HEK293T (cell line): ENCODE measurements at regions not wholly inside any gene's neighbourhood (a gene's known extent, or its start where the extent isn't known, plus 50 kb on each side); places are given as distances from the start of the nearest gene placed in this dataset.
"Not testable (repeated sequence)": the region's sequence is repeated elsewhere in the genome, so short reads cannot be mapped to it uniquely, and the experiment has no call there.

ENCODE experiments used
- CTCF ChIA-PET: fragments of 350-600 bp; formaldehyde crosslinking; extraction: SDS; loops from one replicate; lab custom pipeline; 2021; ENCODE audit warnings: antibody characterized with exemption, inconsistent platforms; lab: Yijun Ruan, JAX
- POLR2A ChIA-PET: fragments of 350-600 bp; formaldehyde crosslinking; extraction: SDS; loops from one replicate; lab custom pipeline; 2020; ENCODE audit warnings: antibody characterized with exemption, inconsistent platforms; lab: Yijun Ruan, JAX
- DNase-seq: peaks from one replicate; pipeline ENCODE4 v3.0.0; 2012; ENCODE audit warnings: mixed read lengths; ENCODE audit errors: extremely low spot score
- ARNT ChIP-seq: fragments of 450-650 bp; IDR thresholded peaks from 2 replicates; pipeline ENCODE4 v1.6.1; 2017; ENCODE audit warnings: mild to moderate bottlenecking
- BHLHE40 ChIP-seq: fragments of 450-650 bp; IDR thresholded peaks from 2 replicates; pipeline ENCODE4 v1.6.1; 2016; ENCODE audit warnings: mild to moderate bottlenecking, moderate library complexity, borderline replicate concordance
- CTBP1 ChIP-seq: fragments of 450-650 bp; IDR thresholded peaks from 2 replicates; pipeline ENCODE4 v1.6.1; 2016; ENCODE audit warnings: borderline replicate concordance
- ELF4 ChIP-seq: fragments of 450-650 bp; IDR thresholded peaks from 2 replicates; pipeline ENCODE4 v1.6.1; 2017; ENCODE audit warnings: antibody characterized with exemption
- FOXA1 ChIP-seq: fragments of 450-650 bp; IDR thresholded peaks from 2 replicates; pipeline ENCODE4 v1.6.1; 2016; ENCODE audit warnings: mild to moderate bottlenecking
- FOXK2 ChIP-seq: fragments of 450-650 bp; IDR thresholded peaks from 2 replicates; pipeline ENCODE4 v1.6.1; 2016; ENCODE audit warnings: mild to moderate bottlenecking
- FOXM1 ChIP-seq: fragments of 450-650 bp; IDR thresholded peaks from 2 replicates; pipeline ENCODE4 v1.6.1; 2017; ENCODE audit warnings: mild to moderate bottlenecking, borderline replicate concordance
- HDGF ChIP-seq: fragments of 450-650 bp; IDR thresholded peaks from 2 replicates; pipeline ENCODE4 v1.6.1; 2017; ENCODE audit warnings: antibody characterized with exemption, borderline replicate concordance
- L3MBTL2 ChIP-seq: fragments of 450-650 bp; conservative IDR thresholded peaks from 2 replicates; pipeline ENCODE4 v1.6.1; 2016; ENCODE audit warnings: mild to moderate bottlenecking
- LEF1 ChIP-seq: fragments of 450-650 bp; IDR thresholded peaks from 2 replicates; pipeline ENCODE4 v1.6.1; 2017; ENCODE audit warnings: mild to moderate bottlenecking, borderline replicate concordance
- NFRKB ChIP-seq: fragments of 450-650 bp; IDR thresholded peaks from 2 replicates; pipeline ENCODE4 v1.6.1; 2016; ENCODE audit warnings: mild to moderate bottlenecking, moderate library complexity
- SP1 ChIP-seq: fragments of 450-650 bp; IDR thresholded peaks from 2 replicates; pipeline ENCODE4 v1.6.1; 2017
- SUZ12 ChIP-seq: fragments of 450-650 bp; IDR thresholded peaks from 2 replicates; pipeline ENCODE4 v1.6.1; 2016; ENCODE audit warnings: mild to moderate bottlenecking
- TARDBP ChIP-seq: fragments of 450-650 bp; IDR thresholded peaks from 2 replicates; pipeline ENCODE4 v1.6.1; 2016
- ZNF384 ChIP-seq: fragments of 450-650 bp; IDR thresholded peaks from 2 replicates; pipeline ENCODE4 v1.6.1; 2016
- TF ChIP-seq, protein P1 (sequence below): fragments of 450-650 bp; IDR thresholded peaks from 2 replicates; pipeline ENCODE4 v1.6.1; 2016

DNA sequence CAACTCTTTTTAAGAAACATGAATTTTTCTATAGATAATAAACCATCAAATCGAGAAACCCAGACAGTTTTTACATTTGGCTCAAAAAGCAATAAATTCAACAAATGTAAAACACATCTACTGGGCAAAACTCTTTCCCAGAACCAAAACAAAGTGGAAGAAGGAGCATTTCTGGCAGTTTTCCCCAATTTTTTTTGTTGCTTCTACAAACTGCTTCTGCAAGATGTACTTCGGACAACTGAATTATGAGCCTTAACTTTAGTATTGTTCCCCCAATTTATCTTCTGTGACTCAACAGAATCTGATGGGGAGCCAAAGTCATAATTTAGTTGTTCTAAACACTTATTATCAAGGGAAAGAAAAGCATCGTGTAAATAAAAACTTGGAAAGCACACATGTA lies 1047.2 kb downstream of the CDH11 start:
- ChIA-PET POLR2A (no interaction called here), CTCF (no interaction called here)
- TF ChIP-seq FOXK2 (no peak), ARNT (no peak), HDGF (no peak), FOXA1 (no peak), FOXM1 (no peak)
- DNase-seq: no peak

DNA sequence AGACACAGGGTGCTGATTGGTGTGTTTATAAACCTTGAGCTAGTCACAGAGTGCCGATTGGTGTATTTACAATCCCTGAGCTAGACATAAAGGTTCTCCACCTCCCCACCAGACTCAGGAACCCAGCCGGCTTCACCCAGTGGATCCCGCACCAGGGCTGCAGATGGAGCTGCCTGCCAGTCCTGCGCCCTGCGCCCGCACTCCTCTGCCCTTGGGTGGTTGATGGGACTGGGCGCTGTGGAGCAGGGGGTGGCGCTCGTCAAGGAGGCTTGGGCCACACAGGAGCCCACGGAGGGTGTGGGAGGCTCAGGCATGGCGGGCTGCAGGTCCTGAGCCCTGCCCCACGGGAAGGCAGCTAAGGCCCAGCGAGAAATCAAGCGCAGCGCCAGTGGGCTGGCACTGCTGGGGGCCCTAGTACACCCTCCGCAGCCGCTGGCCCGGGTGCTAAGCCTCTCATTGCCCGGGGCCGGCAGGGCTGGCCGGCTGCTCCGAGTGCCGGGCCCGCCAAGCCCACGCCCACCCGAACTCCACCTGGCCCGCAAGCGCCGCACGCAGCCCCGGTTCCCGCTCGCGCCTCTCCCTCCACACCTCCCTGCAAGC lies 1049.6 kb downstream of the CDH11 start:
- DNase-seq, POLR2A ChIA-PET, CTCF ChIA-PET: not testable (repeated sequence)

DNA sequence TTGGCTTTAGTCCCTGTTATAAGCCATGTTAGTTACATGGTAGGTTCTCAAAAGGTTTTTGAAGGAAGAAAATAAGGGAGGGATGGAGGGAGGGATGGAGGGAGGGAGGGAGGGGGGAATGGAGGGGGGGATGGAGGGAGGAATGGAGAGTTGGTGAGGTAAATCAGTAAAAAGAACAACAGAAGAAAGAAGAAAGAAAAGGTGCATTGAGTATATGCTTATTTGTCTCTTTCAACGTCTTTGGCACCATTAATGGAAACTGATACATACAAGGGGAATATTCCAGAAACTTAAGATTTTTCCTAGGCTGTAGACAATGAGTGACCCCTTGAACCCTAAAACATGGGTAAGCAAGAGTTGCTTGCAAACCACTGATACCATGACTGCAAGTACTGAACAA lies 1056.3 kb downstream of the CDH11 start:
- ChIA-PET POLR2A (no interaction called here), CTCF (no interaction called here)
- DNase-seq: no peak
- no peak for TF ChIP-seq ELF4
- no peak for TF ChIP-seq ZNF384
- no peak for TF ChIP-seq HDGF
- no peak for TF ChIP-seq CTBP1
- no peak for TF ChIP-seq LEF1
- TF ChIP-seq, protein P1, sequence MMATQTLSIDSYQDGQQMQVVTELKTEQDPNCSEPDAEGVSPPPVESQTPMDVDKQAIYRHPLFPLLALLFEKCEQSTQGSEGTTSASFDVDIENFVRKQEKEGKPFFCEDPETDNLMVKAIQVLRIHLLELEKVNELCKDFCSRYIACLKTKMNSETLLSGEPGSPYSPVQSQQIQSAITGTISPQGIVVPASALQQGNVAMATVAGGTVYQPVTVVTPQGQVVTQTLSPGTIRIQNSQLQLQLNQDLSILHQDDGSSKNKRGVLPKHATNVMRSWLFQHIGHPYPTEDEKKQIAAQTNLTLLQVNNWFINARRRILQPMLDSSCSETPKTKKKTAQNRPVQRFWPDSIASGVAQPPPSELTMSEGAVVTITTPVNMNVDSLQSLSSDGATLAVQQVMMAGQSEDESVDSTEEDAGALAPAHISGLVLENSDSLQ: no peak
- no peak for TF ChIP-seq L3MBTL2
- TF ChIP-seq NFRKB: no peak
- TF ChIP-seq FOXK2: no peak
- no peak for TF ChIP-seq SP1
- no peak for TF ChIP-seq FOXM1
- no peak for TF ChIP-seq TARDBP
- no peak for TF ChIP-seq ARNT
- no peak for TF ChIP-seq FOXA1
- TF ChIP-seq BHLHE40: no peak
- no peak for TF ChIP-seq SUZ12

DNA sequence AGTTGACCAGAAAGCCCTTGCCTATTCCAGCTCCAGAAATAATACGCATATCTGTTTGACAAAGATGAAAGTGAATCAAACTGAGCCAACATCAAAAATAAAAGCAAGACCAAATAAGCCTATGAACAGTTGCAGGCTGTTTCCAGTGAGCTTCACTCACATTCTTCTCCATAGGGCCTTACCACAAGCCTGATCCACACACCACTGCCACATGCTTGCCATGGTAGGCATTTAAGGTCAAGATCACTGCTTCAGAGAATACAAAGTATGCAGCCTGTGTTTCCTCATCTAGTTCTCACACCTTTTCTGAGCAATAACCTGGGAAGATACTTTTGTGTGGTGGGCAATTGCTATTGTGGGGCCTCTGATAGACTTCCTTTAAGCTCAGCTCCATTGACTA lies 1060.2 kb downstream of the CDH11 start:
- CTCF ChIA-PET: no interaction called here
- POLR2A ChIA-PET: no interaction called here

DNA sequence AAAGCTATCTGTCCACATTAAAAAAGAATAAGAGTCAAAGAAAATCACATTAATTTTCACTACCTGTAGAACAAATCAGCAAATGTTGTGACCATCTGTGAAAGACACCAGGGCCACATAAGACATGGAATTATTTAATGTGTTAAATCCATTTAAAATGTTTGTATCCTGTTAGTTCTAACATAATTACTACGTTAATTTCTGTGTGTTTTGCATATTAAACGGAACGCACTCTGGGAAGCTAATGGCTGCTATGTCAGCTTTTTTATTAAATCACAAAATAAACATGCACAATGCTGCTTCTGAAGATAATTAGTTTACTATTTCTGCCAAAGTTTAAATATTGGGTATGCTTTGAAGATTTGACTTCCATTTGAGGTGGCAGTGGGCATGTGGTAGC lies 1061.2 kb downstream of the CDH11 start:
- no peak for TF ChIP-seq TARDBP
- TF ChIP-seq ZNF384: no peak
- no peak for TF ChIP-seq FOXK2
- no peak for TF ChIP-seq FOXA1
- TF ChIP-seq ELF4: no peak
- no peak for TF ChIP-seq L3MBTL2
- TF ChIP-seq FOXM1: no peak
- TF ChIP-seq BHLHE40: no peak
- TF ChIP-seq ARNT: no peak
- no peak for TF ChIP-seq HDGF
- no peak for TF ChIP-seq NFRKB
- no peak for TF ChIP-seq LEF1
- no peak for TF ChIP-seq SUZ12
- TF ChIP-seq CTBP1: no peak
- TF ChIP-seq SP1: no peak
- ChIA-PET POLR2A (no interaction called here), CTCF (no interaction called here)
- no peak for DNase-seq

More for the DNA sequence above, 1060.2 kb downstream of the CDH11 start:
- no peak for DNase-seq
- TF ChIP-seq ZNF384 (no peak), FOXA1 (no peak), CTBP1 (no peak), ARNT (no peak), FOXK2 (no peak), ELF4 (no peak), HDGF (no peak), BHLHE40 (no peak), SP1 (no peak)

DNA sequence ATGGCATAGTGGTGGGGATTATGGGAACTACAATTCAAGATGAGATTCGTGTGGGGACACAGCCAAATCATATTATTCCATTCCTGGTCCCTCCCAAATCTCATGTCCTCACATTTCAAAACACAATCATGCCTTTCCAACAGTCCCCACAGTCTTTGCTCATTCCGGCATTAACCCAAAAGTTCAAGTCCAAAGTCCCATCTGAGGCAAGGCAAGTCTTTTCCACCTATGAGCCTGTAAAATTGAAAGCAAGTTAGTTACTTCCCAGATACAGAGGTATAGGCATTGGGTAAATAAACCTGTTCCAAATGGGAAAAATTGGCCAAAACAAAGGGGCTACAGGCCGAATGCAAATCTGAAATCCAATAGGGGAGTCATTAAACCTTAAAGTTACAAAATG lies 1063.2 kb downstream of the CDH11 start:
- TF ChIP-seq, protein P1: no peak
- no peak for TF ChIP-seq LEF1
- no peak for TF ChIP-seq FOXM1
- no peak for TF ChIP-seq SUZ12
- TF ChIP-seq FOXA1: no peak
- no peak for TF ChIP-seq HDGF
- no peak for TF ChIP-seq ZNF384
- no peak for TF ChIP-seq TARDBP
- TF ChIP-seq L3MBTL2: no peak
- ChIA-PET POLR2A (no interaction called here), CTCF (no interaction called here)
- DNase-seq: no peak

DNA sequence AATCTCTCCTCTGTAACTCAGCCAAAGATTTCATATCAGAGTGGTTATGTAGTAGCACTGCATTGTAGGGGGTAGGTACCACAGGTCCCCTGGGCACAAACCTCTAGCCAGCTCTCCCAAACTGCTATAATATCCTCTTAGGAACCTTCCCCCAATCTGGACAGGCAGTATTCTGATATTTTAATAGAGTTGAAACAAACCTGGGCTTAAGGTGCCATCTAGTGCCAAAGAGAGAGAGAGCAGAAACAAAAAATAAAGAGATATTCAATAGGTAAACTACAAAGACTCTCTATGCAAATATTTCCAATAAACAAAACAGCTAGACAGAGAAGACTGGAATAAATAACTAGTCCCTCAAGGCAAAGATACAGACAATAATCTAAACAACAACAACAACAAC lies 1070.0 kb downstream of the CDH11 start:
- CTCF ChIA-PET: no interaction called here
- POLR2A ChIA-PET: no interaction called here
- TF ChIP-seq LEF1 (no peak), SUZ12 (no peak), ARNT (no peak), FOXA1 (no peak), FOXM1 (no peak)
- no peak for DNase-seq

DNA sequence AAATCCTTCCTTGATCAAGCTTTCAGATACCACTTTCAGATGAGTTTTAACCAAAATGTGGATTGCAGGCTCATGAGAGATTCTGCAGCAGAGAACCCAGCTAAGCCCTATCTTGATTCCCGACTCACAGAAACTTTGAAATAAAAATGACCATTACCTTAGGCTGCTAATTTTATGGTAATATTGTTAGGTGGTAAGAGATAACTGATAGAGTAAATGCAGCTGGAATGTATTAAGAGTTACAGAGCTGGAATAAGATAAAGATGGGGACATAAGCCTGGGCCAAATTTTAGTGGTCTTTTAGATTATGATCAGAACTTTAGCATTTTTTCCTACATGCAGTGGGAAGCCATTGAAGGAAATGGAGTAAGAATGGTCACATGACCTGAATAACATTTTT lies 1074.0 kb downstream of the CDH11 start:
- ChIA-PET POLR2A (no interaction called here), CTCF (no interaction called here)
- no peak for DNase-seq
- TF ChIP-seq HDGF (no peak), FOXK2 (no peak), ARNT (no peak), BHLHE40 (no peak), TARDBP (no peak), LEF1 (no peak), FOXA1 (no peak), ELF4 (no peak), NFRKB (no peak), ZNF384 (no peak), SUZ12 (no peak), SP1 (no peak), CTBP1 (no peak), L3MBTL2 (no peak), FOXM1 (no peak)
- TF ChIP-seq, protein P1: no peak
